RWPE2 (cell line): ENCODE measurements at regions not wholly inside any gene's neighbourhood (a gene's known extent, or its start where the extent isn't known, plus 50 kb on each side); places are given as distances from the start of the nearest gene placed in this dataset.

Source experiments
- ATAC-seq: fragments of 200-7000 bp; cut with Tn5 transposase; 3 replicates; pipeline ENCODE4 v1.9.1; 2021; ENCODE audit warnings: low read depth
- DNase-seq: peaks from one replicate; pipeline ENCODE4 v3.0.0-alpha.2; 2020; ENCODE audit warnings: low spot score
- H3K27ac ChIP-seq: fragments of 450-650 bp; 2 replicates; pipeline ENCODE4 v1.5.1; 2017; ENCODE audit warnings: mild to moderate bottlenecking; ENCODE audit not compliant: poor library complexity, severe bottlenecking
- H3K27me3 ChIP-seq: fragments of 250-450 bp; sonication (Bioruptor Pico); 2 replicates; pipeline ENCODE4 v1.5.1; 2021; ENCODE audit warnings: mild to moderate bottlenecking, moderate library complexity; ENCODE audit not compliant: insufficient read depth, poor library complexity, severe bottlenecking
- H3K36me3 ChIP-seq: fragments of 250-450 bp; sonication (Bioruptor Pico); 2 replicates; pipeline ENCODE4 v1.5.1; 2020; ENCODE audit warnings: low read depth, mild to moderate bottlenecking, moderate library complexity
- H3K4me1 ChIP-seq: fragments of 250-450 bp; sonication (Bioruptor Pico); 2 replicates; pipeline ENCODE4 v1.5.1; 2021; ENCODE audit warnings: mild to moderate bottlenecking, moderate library complexity; ENCODE audit not compliant: insufficient read depth, poor library complexity, severe bottlenecking
- H3K4me3 ChIP-seq: fragments of 250-450 bp; sonication (Bioruptor Pico); 2 replicates; pipeline ENCODE4 v1.5.1; 2021; ENCODE audit warnings: mild to moderate bottlenecking, moderate library complexity; ENCODE audit not compliant: severe bottlenecking
- H3K9me3 ChIP-seq: fragments of 250-450 bp; sonication (Bioruptor Pico); 2 replicates; pipeline ENCODE4 v1.5.1; 2021; ENCODE audit warnings: mild to moderate bottlenecking, moderate library complexity; ENCODE audit not compliant: severe bottlenecking
- CTCF ChIP-seq: fragments of 450-650 bp; IDR thresholded peaks from one replicate; pipeline ENCODE4 v1.5.1; 2017; ENCODE audit warnings: mild to moderate bottlenecking, moderate library complexity; ENCODE audit not compliant: poor library complexity, severe bottlenecking

- no peaks in the 10 kb centered on the region for H3K27me3 ChIP-seq
- DNase-seq (no peak), ATAC-seq (no peak)
- no peak overlapping the region for H3K4me3 ChIP-seq
- TF ChIP-seq CTCF: no peak
- no peaks in the 10 kb centered on the region for H3K9me3 ChIP-seq
- peaks cover 5% of the 10 kb centered on the region for H3K4me1 ChIP-seq
- no peak overlapping the region for H3K27ac ChIP-seq
- H3K36me3 ChIP-seq: no peaks in the 10 kb centered on the region
These were observed 76.3 kb upstream of the PIM1 start for GRCh38 chr6:37093728-37094069.

GRCh38 chr6:37095997-37096396 is 74.0 kb upstream of the PIM1 start:
- no peak for TF ChIP-seq CTCF
- no peaks in the 10 kb centered on the region for H3K27me3 ChIP-seq
- no peaks in the 10 kb centered on the region for H3K36me3 ChIP-seq
- H3K9me3 ChIP-seq: no peaks in the 10 kb centered on the region
- no peak for DNase-seq
- H3K4me3 ChIP-seq: no peak overlapping the region
- peaks cover 5% of the 10 kb centered on the region for H3K4me1 ChIP-seq
- ATAC-seq: no peak
- H3K27ac ChIP-seq: no peak overlapping the region

GRCh38 chr6:37097335-37097734 is 72.6 kb upstream of the PIM1 start:
- ATAC-seq: no peak
- H3K36me3 ChIP-seq: no peaks in the 10 kb centered on the region
- no peak for DNase-seq
- H3K4me1 ChIP-seq: peaks cover 5% of the 10 kb centered on the region
- no peak overlapping the region for H3K27ac ChIP-seq
- no peak for TF ChIP-seq CTCF
- H3K4me3 ChIP-seq: no peak overlapping the region
- no peaks in the 10 kb centered on the region for H3K27me3 ChIP-seq
- no peaks in the 10 kb centered on the region for H3K9me3 ChIP-seq

- H3K4me1 ChIP-seq: peaks cover 10% of the 10 kb centered on the region
- DNase-seq: no peak
- no peak for TF ChIP-seq CTCF
- H3K4me3 ChIP-seq: no peak overlapping the region
- no peak; the same call in 2 of the 3 replicates for ATAC-seq
- H3K27me3 ChIP-seq: no peaks in the 10 kb centered on the region
- no peak overlapping the region for H3K27ac ChIP-seq
- no peaks in the 10 kb centered on the region for H3K9me3 ChIP-seq
- no peaks in the 10 kb centered on the region for H3K36me3 ChIP-seq
These were observed 70.5 kb upstream of the PIM1 start for GRCh38 chr6:37099442-37099841.

GRCh38 chr6:37100745-37101144 is 69.2 kb upstream of the PIM1 start:
- Histone ChIP-seq H3K4me3 (no peak overlapping the region), H3K4me1 (peaks cover 10% of the 10 kb centered on the region), H3K27ac (no peak overlapping the region)

More at GRCh38 chr6:37100745-37101144, 69.2 kb upstream of the PIM1 start:
- no peak for DNase-seq
- ATAC-seq: no peak
- H3K27me3 ChIP-seq: no peaks in the 10 kb centered on the region
- no peaks in the 10 kb centered on the region for H3K36me3 ChIP-seq
- no peaks in the 10 kb centered on the region for H3K9me3 ChIP-seq
- TF ChIP-seq CTCF: no peak
